ENCODE measurements at regions not wholly inside any gene's neighbourhood (a gene's known extent, or its start where the extent isn't known, plus 50 kb on each side); places are given as distances from the start of the nearest gene placed in this dataset.
"Not testable (repeated sequence)": the region's sequence is repeated elsewhere in the genome, so short reads cannot be mapped to it uniquely, and the experiment has no call there.

GRCh38 chr1:95660736-95661135 lies 426.7 kb downstream of the RWDD3 start:
- H3K36me3 ChIP-seq (ENCODE audit: insufficient read depth, low read length): no peaks in the 10 kb centered on the region
- H3K9ac ChIP-seq (ENCODE audit: insufficient read length): no peak overlapping the region
- no peak overlapping the region for H3K27ac ChIP-seq
- peaks cover 8% of the 10 kb centered on the region; the same call in 1 of the 2 replicates for H3K9me3 ChIP-seq (ENCODE audit: low read depth, low read length)
- TF ChIP-seq POLR2AphosphoS5 (IDR thresholded peaks at IDR 0.05; ENCODE audit: borderline replicate concordance, low read depth, low read length): no peak
- H3K4me3 ChIP-seq: no peak overlapping the region
- no peak for DNase-seq (ENCODE audit: low read depth, low spot score)

GRCh38 chr1:95663530-95663929 lies 429.5 kb downstream of the RWDD3 start:
- not testable (repeated sequence) for H3K4me3 ChIP-seq; H3K27ac ChIP-seq; H3K9ac ChIP-seq (ENCODE audit: insufficient read length); H3K36me3 ChIP-seq (ENCODE audit: insufficient read depth, low read length); H3K9me3 ChIP-seq (ENCODE audit: low read depth, low read length); DNase-seq (ENCODE audit: low read depth, low spot score)

DNA sequence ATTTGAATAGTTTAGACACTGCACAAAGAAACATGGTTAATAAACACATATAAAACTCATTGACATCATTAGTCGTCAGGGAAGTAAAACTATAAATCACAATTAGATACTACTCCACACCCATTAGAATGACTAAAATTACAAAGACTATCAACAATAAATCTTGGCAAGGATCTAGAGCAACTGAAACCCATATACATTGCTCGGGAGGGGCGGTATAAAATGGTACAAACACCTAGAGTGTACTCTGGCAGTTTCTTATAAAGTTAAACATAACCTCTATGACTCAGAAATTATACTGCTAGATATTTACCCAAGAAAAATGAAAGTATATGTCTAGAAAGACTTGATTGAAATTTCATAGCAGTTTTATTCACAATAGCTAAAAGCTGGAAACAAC lies 434.2 kb downstream of the RWDD3 start:
- H3K9ac ChIP-seq (ENCODE audit: insufficient read length): no peak overlapping the region
- no peak overlapping the region for H3K4me3 ChIP-seq
- TF ChIP-seq FOXP2 (optimal IDR thresholded peaks at IDR 0.05; ENCODE audit: control extremely low read depth, extremely low read length, insufficient read depth) (no peak), EZH2 (IDR thresholded peaks at IDR 0.05) (no peak), POLR2AphosphoS5 (IDR thresholded peaks at IDR 0.05; ENCODE audit: borderline replicate concordance, low read depth, low read length) (no peak)
- no peaks in the 10 kb centered on the region for H3K36me3 ChIP-seq (ENCODE audit: insufficient read depth, low read length)
- H3K27ac ChIP-seq: no peak overlapping the region
- DNase-seq (ENCODE audit: low read depth, low spot score): no peak
- H3K9me3 ChIP-seq (ENCODE audit: low read depth, low read length): peaks cover under 1% of the 10 kb centered on the region; the same call in 1 of the 2 replicates

- not testable (repeated sequence) for H3K27ac ChIP-seq; H3K36me3 ChIP-seq (ENCODE audit: insufficient read depth, low read length); DNase-seq (ENCODE audit: low read depth, low spot score); H3K9me3 ChIP-seq (ENCODE audit: low read depth, low read length); H3K4me3 ChIP-seq; H3K9ac ChIP-seq (ENCODE audit: insufficient read length)
These were observed 435.6 kb downstream of the RWDD3 start for GRCh38 chr1:95669638-95670037.

DNA sequence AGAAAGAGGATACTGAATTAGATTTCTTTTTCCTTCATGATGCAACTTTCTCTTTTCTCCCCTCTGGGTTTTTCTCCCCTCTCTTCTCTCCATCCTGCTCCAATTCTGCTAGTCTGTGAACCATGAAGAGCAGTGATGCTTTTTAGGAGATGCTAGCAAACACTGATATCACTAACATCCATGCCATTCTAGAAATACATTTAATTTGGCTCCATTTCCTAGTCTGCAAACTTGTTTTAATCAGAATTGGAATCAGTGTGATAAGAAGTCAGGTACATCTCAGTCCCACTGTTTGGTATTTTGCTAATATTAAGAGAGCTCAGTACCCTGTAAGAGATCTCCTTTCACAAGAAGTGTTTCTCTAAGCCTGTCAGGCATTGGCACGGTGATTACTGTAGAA lies 437.1 kb downstream of the RWDD3 start:
- TF ChIP-seq POLR2AphosphoS5 (IDR thresholded peaks at IDR 0.05; ENCODE audit: borderline replicate concordance, low read depth, low read length) (no peak), FOXP2 (optimal IDR thresholded peaks at IDR 0.05; ENCODE audit: control extremely low read depth, extremely low read length, insufficient read depth) (no peak), EZH2 (IDR thresholded peaks at IDR 0.05) (no peak)
- Histone ChIP-seq H3K9me3 (ENCODE audit: low read depth, low read length) (no peaks in the 10 kb centered on the region), H3K27ac (no peak overlapping the region), H3K4me3 (no peak overlapping the region), H3K9ac (ENCODE audit: insufficient read length) (no peak overlapping the region), H3K36me3 (ENCODE audit: insufficient read depth, low read length) (no peaks in the 10 kb centered on the region)
- DNase-seq (ENCODE audit: low read depth, low spot score): no peak

GRCh38 chr1:95679262-95679661 lies 445.3 kb downstream of the RWDD3 start:
- H3K36me3 ChIP-seq (ENCODE audit: insufficient read depth, low read length): no peaks in the 10 kb centered on the region
- H3K9me3 ChIP-seq (ENCODE audit: low read depth, low read length): no peaks in the 10 kb centered on the region
- TF ChIP-seq EZH2 (IDR thresholded peaks at IDR 0.05): no peak
- no peak for TF ChIP-seq POLR2AphosphoS5 (IDR thresholded peaks at IDR 0.05; ENCODE audit: borderline replicate concordance, low read depth, low read length)
- TF ChIP-seq FOXP2 (optimal IDR thresholded peaks at IDR 0.05; ENCODE audit: control extremely low read depth, extremely low read length, insufficient read depth): no peak
- no peak overlapping the region for H3K9ac ChIP-seq (ENCODE audit: insufficient read length)
- no peak overlapping the region for H3K4me3 ChIP-seq
- no peak overlapping the region for H3K27ac ChIP-seq
- no peak for DNase-seq (ENCODE audit: low read depth, low spot score)

- DNase-seq (ENCODE audit: low read depth, low spot score): no peak
- TF ChIP-seq FOXP2 (optimal IDR thresholded peaks at IDR 0.05; ENCODE audit: control extremely low read depth, extremely low read length, insufficient read depth) (no peak), EZH2 (IDR thresholded peaks at IDR 0.05) (no peak), POLR2AphosphoS5 (IDR thresholded peaks at IDR 0.05; ENCODE audit: borderline replicate concordance, low read depth, low read length) (no peak)
- Histone ChIP-seq H3K36me3 (ENCODE audit: insufficient read depth, low read length) (no peaks in the 10 kb centered on the region), H3K9ac (ENCODE audit: insufficient read length) (no peak overlapping the region), H3K9me3 (ENCODE audit: low read depth, low read length) (no peaks in the 10 kb centered on the region), H3K27ac (no peak overlapping the region), H3K4me3 (no peak overlapping the region)
These were observed 451.1 kb downstream of the RWDD3 start for GRCh38 chr1:95685081-95685480.

DNA sequence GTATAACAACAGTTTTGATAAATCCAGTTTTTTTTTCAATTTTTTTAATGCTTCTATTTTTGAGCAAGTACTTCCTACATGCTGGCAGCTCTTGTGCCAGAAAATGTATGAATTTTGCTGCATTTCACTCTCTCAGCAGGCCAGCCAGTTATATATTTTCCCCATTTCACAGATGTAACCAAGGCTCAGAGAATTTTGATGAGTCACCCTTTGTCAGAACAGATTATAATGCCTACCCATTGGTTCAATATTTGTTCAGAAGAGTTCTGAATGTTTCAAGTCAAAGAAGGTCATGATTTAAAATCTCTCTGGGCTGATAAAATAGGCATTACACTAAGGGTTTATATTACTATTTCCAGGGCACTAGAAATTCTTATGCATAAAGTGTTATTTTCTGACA lies 452.2 kb downstream of the RWDD3 start:
- DNase-seq (ENCODE audit: low read depth, low spot score): no peak
- TF ChIP-seq EZH2 (IDR thresholded peaks at IDR 0.05): no peak
- TF ChIP-seq FOXP2 (optimal IDR thresholded peaks at IDR 0.05; ENCODE audit: control extremely low read depth, extremely low read length, insufficient read depth): no peak
- TF ChIP-seq POLR2AphosphoS5 (IDR thresholded peaks at IDR 0.05; ENCODE audit: borderline replicate concordance, low read depth, low read length): no peak
- no peak overlapping the region for H3K9ac ChIP-seq (ENCODE audit: insufficient read length)
- H3K36me3 ChIP-seq (ENCODE audit: insufficient read depth, low read length): no peaks in the 10 kb centered on the region
- H3K27ac ChIP-seq: no peak overlapping the region
- no peak overlapping the region for H3K4me3 ChIP-seq
- no peaks in the 10 kb centered on the region for H3K9me3 ChIP-seq (ENCODE audit: low read depth, low read length)

DNA sequence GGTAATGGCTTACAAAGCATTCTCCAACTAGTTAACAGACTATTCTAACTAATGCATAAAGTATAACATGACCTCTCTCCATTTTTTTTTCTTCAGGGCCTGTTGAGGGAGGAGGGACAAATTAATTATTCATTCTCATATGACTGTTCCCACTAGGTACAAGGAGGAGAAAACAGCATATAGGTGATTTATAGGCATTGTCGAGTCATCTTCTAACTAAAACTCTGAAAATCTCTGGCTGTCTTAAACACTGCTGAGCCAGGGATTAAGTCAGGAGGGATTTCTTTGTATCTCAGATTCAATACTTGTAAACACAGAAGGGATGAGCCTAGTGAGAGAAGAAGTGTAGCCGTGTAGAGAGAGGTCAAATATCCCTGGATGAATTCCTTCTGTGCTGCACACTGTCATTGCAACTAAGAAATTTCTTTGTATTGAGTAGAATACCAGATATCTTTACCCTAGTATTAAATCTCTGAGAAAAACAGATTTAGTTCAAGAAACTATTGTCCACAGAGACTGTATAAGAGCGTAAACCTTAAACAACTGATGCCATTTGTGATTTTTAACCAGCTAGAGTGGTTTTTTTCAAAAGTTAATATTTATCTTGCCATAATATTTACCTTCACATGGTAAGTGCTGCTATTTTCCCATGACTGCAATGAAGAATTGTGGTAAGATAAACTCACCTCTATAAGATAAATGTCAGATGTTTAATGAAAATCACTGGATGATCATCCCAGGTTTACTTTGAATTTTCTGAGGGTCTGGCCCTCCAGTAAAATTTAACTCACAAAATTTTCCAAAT lies 465.3 kb downstream of the RWDD3 start:
- H3K4me3 ChIP-seq: no peak overlapping the region
- no peaks in the 10 kb centered on the region for H3K9me3 ChIP-seq (ENCODE audit: low read depth, low read length)
- TF ChIP-seq EZH2 (IDR thresholded peaks at IDR 0.05) (no peak), POLR2AphosphoS5 (IDR thresholded peaks at IDR 0.05; ENCODE audit: borderline replicate concordance, low read depth, low read length) (no peak), FOXP2 (optimal IDR thresholded peaks at IDR 0.05; ENCODE audit: control extremely low read depth, extremely low read length, insufficient read depth) (no peak)
- DNase-seq (ENCODE audit: low read depth, low spot score): no peak
- no peak overlapping the region for H3K27ac ChIP-seq
- no peak overlapping the region for H3K9ac ChIP-seq (ENCODE audit: insufficient read length)
- no peaks in the 10 kb centered on the region for H3K36me3 ChIP-seq (ENCODE audit: insufficient read depth, low read length)

All from SK-N-MC (cell line).